Stimulated activated CD4-positive, alpha-beta T cell treated with anti-CD3 and anti-CD28 coated beads, Interleukin-1b, Interleukin-23, amount 100 ng/mL, for 48 hours (primary cell): ENCODE measurements at regions not wholly inside any gene's neighbourhood (a gene's known extent, or its start where the extent isn't known, plus 50 kb on each side); places are given as distances from the start of the nearest gene placed in this dataset.

Experiments
- DNase-seq: peaks from one replicate; pipeline ENCODE4 v3.0.0-alpha.2; 2020

GRCh38 chr1:112267206-112267605 is 128.8 kb upstream of the CTTNBP2NL start:
- DNase-seq: no peak

- DNase-seq: no peak
Observed at GRCh38 chr1:112267929-112268328, 128.1 kb upstream of the CTTNBP2NL start.

GRCh38 chr1:112268408-112268807 is 127.6 kb upstream of the CTTNBP2NL start:
- no peak for DNase-seq

GRCh38 chr1:112271270-112271669 is 124.7 kb upstream of the CTTNBP2NL start:
- no peak for DNase-seq

GRCh38 chr1:112272101-112272772 is 123.8 kb upstream of the CTTNBP2NL start:
- no peak for DNase-seq

- DNase-seq: no peak
Observed at GRCh38 chr1:112284796-112285195, 111.2 kb upstream of the CTTNBP2NL start.

- DNase-seq: no peak
Observed at GRCh38 chr1:112285316-112285715, 110.7 kb upstream of the CTTNBP2NL start.

GRCh38 chr1:112285746-112286145 is 110.3 kb upstream of the CTTNBP2NL start:
- no peak for DNase-seq

- no peak for DNase-seq
Observed at GRCh38 chr1:112296908-112297307, 99.1 kb upstream of the CTTNBP2NL start.

- no peak for DNase-seq
Observed at GRCh38 chr1:112297536-112297935, 98.5 kb upstream of the CTTNBP2NL start.

GRCh38 chr1:112298558-112298957 is 97.5 kb upstream of the CTTNBP2NL start:
- DNase-seq: peak; percentile 6

- no peak for DNase-seq
Observed at GRCh38 chr1:112304126-112304525, 91.9 kb upstream of the CTTNBP2NL start.

GRCh38 chr1:112304612-112305011 is 91.4 kb upstream of the CTTNBP2NL start:
- DNase-seq: no peak

GRCh38 chr1:112307930-112308591 is 88.0 kb upstream of the CTTNBP2NL start:
- DNase-seq: no peak

- no peak for DNase-seq
Observed at GRCh38 chr1:112308716-112309115, 87.3 kb upstream of the CTTNBP2NL start.

GRCh38 chr1:112309499-112309898 is 86.5 kb upstream of the CTTNBP2NL start:
- no peak for DNase-seq

GRCh38 chr1:112312315-112312714 is 83.7 kb upstream of the CTTNBP2NL start:
- no peak for DNase-seq

GRCh38 chr1:112312879-112313278 is 83.1 kb upstream of the CTTNBP2NL start:
- no peak for DNase-seq

- DNase-seq: no peak
Observed at GRCh38 chr1:112316254-112316913, 79.6 kb upstream of the CTTNBP2NL start.

- no peak for DNase-seq
Observed at GRCh38 chr1:112317140-112317539, 78.9 kb upstream of the CTTNBP2NL start.

GRCh38 chr1:112317611-112318062 is 78.4 kb upstream of the CTTNBP2NL start:
- no peak for DNase-seq

GRCh38 chr1:112318263-112318662 is 77.8 kb upstream of the CTTNBP2NL start:
- DNase-seq: no peak

GRCh38 chr1:112318698-112319370 is 77.2 kb upstream of the CTTNBP2NL start:
- DNase-seq: no peak
